H1 (cell line): ENCODE measurements at regions not wholly inside any gene's neighbourhood (a gene's known extent, or its start where the extent isn't known, plus 50 kb on each side); places are given as distances from the start of the nearest gene placed in this dataset.

Experiments
- CTCF ChIP-seq, 3 experiments: IDR thresholded peaks; 1 replicate in 2 of 3; 2 replicates in 1 of 3; pipeline versions ENCODE4 v1.5.1 to v1.6.1; 2011; ENCODE audit warnings: low read length in 3 of 3, mild to moderate bottlenecking in 3 of 3, inconsistent platforms in 2 of 3, low read depth in 1 of 3, moderate library complexity in 1 of 3; ENCODE audit not compliant: insufficient read depth in 1 of 3; ENCODE audit errors: control extremely low read depth in 1 of 3
- POLR2AphosphoS5 ChIP-seq: IDR thresholded peaks from 2 replicates; pipeline ENCODE4 v1.6.1; 2011; ENCODE audit warnings: low read depth, low read length
- TAF1 ChIP-seq: IDR thresholded peaks from 2 replicates; pipeline ENCODE4 v1.6.1; 2011; ENCODE audit warnings: mild to moderate bottlenecking, low read depth, low read length
- TCF12 ChIP-seq: IDR thresholded peaks from 2 replicates; pipeline ENCODE4 v1.6.1; 2011; ENCODE audit warnings: low read depth, mild to moderate bottlenecking, low read length
- TF ChIP-seq, protein P1 (sequence below): IDR thresholded peaks from 2 replicates; pipeline ENCODE4 v1.6.1; 2012; ENCODE audit warnings: inconsistent platforms
- TF ChIP-seq, protein P2 (sequence below): IDR thresholded peaks from 2 replicates; pipeline ENCODE4 v1.6.1; 2012; ENCODE audit warnings: low read length, inconsistent platforms

- no peak for TF ChIP-seq POLR2AphosphoS5
- TF ChIP-seq TAF1 = no peak
- TF ChIP-seq, protein P1, sequence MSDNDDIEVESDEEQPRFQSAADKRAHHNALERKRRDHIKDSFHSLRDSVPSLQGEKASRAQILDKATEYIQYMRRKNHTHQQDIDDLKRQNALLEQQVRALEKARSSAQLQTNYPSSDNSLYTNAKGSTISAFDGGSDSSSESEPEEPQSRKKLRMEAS = no peak
- no peak for TF ChIP-seq CTCF (IDR thresholded peaks at IDR 0.05; ENCODE audit: control extremely low read depth in 1 of 3, insufficient read depth in 1 of 3, low read depth in 1 of 3, low read length in 3 of 3)
- TF ChIP-seq, protein P2, sequence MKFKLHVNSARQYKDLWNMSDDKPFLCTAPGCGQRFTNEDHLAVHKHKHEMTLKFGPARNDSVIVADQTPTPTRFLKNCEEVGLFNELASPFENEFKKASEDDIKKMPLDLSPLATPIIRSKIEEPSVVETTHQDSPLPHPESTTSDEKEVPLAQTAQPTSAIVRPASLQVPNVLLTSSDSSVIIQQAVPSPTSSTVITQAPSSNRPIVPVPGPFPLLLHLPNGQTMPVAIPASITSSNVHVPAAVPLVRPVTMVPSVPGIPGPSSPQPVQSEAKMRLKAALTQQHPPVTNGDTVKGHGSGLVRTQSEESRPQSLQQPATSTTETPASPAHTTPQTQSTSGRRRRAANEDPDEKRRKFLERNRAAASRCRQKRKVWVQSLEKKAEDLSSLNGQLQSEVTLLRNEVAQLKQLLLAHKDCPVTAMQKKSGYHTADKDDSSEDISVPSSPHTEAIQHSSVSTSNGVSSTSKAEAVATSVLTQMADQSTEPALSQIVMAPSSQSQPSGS = no peak
- no peak for TF ChIP-seq TCF12
These were observed 62.2 kb upstream of the FDX1 start for GRCh38 chr11:110367571-110367970.
